K562 (cell line): ENCODE measurements at regions not wholly inside any gene's neighbourhood (a gene's known extent, or its start where the extent isn't known, plus 50 kb on each side); places are given as distances from the start of the nearest gene placed in this dataset.

Experiments used
- FOXM1 ChIP-seq, 2 experiments: fragments of 450-650 bp in 1 of 2; sonication (generic) in 1 of 2; formaldehyde crosslinking in 1 of 2; IDR thresholded peaks; 2 replicates each; pipeline versions ENCODE4 v1.6.1 to v1.9.0; 2017 to 2022; ENCODE audit warnings: low read depth in 2 of 2, mild to moderate bottlenecking in 2 of 2, missing genetic modification reagents in 1 of 2, moderate library complexity in 1 of 2
- MEIS2 ChIP-seq: fragments of 450-650 bp; IDR thresholded peaks from 2 replicates; pipeline ENCODE4 v1.6.1; 2014; ENCODE audit warnings: mild to moderate bottlenecking; ENCODE audit not compliant: partially characterized antibody
- PCBP1 ChIP-seq: fragments of 200-400 bp; formaldehyde crosslinking; IDR thresholded peaks from 2 replicates; pipeline ENCODE4 v1.6.1; 2018; ENCODE audit warnings: mild to moderate bottlenecking, low read depth, low read length; ENCODE audit not compliant: poor library complexity, severe bottlenecking
- SRSF9 ChIP-seq: fragments of 200-400 bp; formaldehyde crosslinking; IDR thresholded peaks from 2 replicates; pipeline ENCODE4 v1.6.1; 2017; ENCODE audit warnings: low read depth, low read length, borderline replicate concordance
- ZBTB1 ChIP-seq: sonication (generic); formaldehyde crosslinking; IDR thresholded peaks from 2 replicates; pipeline ENCODE4 v1.8.1; 2023; ENCODE audit warnings: missing genetic modification reagents, low read depth, mild to moderate bottlenecking, borderline replicate concordance
- ZNF766 ChIP-seq: fragments of 200-800 bp; sonication (Bioruptor generic); conservative IDR thresholded peaks from 2 replicates; pipeline ENCODE4 v1.6.1; 2016; ENCODE audit warnings: missing genetic modification characterization, missing compliant biosample characterization
- TF ChIP-seq, protein P1 (sequence below): sonication (generic); formaldehyde crosslinking; IDR thresholded peaks from 2 replicates; pipeline ENCODE4 v1.8.1; 2022; ENCODE audit warnings: missing genetic modification reagents
- TF ChIP-seq, protein P2 (sequence below): fragments of 250-450 bp; sonication (Bioruptor Pico); IDR thresholded peaks from 2 replicates; pipeline ENCODE4 v1.4.0; 2020; ENCODE audit warnings: mild to moderate bottlenecking, moderate library complexity

DNA sequence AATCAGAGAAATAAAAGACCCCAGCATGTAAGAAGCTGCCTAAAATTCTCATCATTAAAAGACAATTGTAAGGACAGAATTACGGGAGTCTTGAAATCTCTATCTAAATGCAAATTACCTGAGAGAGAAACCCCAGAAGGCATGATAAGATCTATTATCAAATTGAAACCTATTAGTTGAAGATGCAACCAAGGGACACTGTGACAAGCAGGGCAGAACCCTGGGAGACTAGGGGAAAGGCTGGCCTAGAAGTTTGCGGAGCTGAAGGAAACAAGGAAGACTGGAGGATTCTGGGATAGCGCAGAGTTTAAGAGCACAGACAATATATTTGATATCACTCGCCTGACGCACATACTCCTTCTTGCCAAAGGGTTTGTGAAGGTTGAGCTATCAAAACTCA, 319.5 kb upstream of the CHAC2 start:
- TF ChIP-seq ZNF766 (no peak), FOXM1 (IDR thresholded peaks at IDR 0.05; ENCODE audit: low read depth) (no peak), FOXM1 (CRISPR knock-in tag; IDR thresholded peaks at IDR 0.05; ENCODE audit: low read depth) (no peak), PCBP1 (no peak), ZBTB1 (CRISPR knock-in tag) (no peak), SRSF9 (no peak), MEIS2 (no peak)
- TF ChIP-seq, protein P1, sequence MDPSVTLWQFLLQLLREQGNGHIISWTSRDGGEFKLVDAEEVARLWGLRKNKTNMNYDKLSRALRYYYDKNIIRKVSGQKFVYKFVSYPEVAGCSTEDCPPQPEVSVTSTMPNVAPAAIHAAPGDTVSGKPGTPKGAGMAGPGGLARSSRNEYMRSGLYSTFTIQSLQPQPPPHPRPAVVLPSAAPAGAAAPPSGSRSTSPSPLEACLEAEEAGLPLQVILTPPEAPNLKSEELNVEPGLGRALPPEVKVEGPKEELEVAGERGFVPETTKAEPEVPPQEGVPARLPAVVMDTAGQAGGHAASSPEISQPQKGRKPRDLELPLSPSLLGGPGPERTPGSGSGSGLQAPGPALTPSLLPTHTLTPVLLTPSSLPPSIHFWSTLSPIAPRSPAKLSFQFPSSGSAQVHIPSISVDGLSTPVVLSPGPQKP = no peak
- TF ChIP-seq, protein P2, sequence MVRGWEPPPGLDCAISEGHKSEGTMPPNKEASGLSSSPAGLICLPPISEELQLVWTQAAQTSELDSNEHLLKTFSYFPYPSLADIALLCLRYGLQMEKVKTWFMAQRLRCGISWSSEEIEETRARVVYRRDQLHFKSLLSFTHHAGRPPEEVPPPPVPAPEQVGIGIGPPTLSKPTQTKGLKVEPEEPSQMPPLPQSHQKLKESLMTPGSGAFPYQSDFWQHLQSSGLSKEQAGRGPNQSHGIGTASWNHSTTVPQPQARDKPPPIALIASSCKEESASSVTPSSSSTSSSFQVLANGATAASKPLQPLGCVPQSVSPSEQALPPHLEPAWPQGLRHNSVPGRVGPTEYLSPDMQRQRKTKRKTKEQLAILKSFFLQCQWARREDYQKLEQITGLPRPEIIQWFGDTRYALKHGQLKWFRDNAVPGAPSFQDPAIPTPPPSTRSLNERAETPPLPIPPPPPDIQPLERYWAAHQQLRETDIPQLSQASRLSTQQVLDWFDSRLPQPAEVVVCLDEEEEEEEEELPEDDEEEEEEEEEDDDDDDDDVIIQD (CRISPR knock-in tag) = no peak
